ENCODE measurements at regions not wholly inside any gene's neighbourhood (a gene's known extent, or its start where the extent isn't known, plus 50 kb on each side); places are given as distances from the start of the nearest gene placed in this dataset.

DNA sequence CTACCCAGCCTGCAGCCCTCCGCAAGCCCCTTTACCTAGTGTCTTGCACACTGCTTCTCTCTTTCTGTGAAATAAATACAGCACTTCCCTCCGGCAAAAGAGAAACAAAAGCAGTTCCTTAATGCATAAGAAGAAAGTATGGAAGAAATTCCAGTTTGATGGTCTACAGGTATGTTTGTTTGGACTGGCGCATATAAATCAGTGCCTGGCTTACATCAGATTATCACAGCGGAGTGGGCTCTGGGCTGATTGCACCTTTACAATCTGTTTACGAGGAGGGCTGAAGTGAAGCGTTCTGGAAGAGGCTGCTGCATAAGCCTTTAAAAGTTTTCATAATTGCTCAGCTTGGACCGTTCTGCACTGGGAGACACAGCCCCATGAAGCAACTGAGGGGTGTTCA, 153.5 kb upstream of the FOXF1 start:
- no peak for DNase-seq

DNA sequence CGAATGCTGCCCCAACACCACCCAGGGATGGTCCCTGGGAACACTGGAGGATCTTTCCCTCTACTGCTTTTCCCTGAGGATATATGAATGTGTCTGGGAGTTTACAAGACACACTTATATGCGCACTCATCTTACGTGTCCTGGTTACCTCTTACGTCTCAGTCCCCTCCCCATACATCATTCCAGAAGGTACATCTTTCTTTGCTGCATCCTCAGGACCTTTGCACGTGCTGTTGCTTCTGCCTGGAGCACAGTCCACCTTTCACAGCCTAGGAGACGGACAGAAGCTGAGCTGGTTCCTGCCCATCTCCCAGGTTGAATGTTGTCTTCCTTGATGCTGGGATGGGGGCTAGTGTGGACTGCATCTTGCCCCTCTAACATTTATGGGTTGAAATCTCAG, 153.0 kb upstream of the FOXF1 start:
- DNase-seq: no peak

DNA sequence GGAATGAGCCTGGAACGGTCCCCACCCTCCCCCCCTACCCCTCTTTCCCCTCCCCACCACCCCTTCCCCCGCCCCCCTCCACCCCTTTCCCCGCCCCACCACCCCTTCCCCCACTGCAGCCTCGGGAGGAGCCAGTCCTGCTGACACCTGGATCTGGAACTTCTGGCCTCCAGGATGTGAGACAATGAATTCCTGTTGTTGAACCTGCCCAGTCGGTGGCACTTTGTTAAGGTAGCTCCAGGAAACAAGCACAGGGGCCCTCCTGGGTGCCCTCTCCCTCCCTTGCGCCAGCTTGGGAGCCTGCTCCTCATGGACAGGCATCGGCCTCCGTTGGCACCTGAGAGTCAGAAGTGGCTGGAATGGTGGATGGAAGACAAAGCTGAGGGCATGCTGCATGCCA, 152.4 kb upstream of the FOXF1 start:
- DNase-seq: no peak

DNA sequence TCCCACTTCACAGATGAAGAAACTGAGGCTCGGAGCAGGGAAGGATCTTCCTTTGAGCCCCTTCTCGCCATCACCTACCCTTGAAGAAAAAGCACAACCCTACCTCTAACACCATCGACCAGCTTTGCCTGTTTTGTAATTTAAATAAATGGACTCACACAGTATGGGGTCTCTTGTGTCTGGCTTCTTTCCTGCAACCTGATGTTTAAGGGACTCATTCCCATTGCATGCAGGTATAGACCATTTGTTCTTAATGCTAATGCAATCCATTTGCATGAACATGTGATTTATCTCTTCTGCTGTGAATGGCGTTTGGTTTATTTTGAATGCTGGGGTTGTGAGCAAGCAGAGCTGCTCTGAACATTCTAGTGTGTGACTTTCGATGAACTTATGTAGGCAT, 150.8 kb upstream of the FOXF1 start:
- no peak for DNase-seq

DNA sequence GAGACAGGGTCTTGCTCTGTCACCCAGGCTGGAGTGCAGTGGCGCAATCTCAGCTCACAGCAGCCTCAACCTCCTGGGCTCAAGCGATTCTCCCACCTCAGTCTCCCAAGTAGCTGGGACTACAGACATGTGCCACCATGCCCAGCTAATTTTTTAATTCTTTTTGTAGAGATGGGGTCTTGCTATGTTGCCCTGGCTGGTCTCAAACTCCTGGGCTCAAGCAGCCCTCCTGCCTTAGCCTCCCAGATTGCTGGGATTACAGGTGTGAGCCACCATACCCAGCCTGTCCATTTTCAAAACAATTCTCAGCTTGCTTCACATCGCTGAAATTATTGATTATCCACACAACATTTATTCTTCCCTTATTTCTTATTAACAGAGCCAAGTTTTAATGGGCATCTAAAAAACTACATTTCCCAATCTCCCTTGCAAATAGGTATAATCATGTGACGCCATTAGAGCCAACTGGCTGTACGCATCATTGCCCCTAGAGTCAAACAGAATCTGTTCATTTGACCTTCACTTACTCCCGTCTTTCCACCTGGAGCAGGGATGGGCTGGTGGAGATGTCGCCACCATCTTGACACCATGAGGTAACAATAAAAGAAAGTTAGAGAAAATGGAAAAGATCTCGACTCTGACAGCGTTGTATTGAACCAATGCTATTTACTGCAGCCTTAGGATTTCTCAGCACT, 148.0 kb upstream of the FOXF1 start:
- no peak for DNase-seq

DNA sequence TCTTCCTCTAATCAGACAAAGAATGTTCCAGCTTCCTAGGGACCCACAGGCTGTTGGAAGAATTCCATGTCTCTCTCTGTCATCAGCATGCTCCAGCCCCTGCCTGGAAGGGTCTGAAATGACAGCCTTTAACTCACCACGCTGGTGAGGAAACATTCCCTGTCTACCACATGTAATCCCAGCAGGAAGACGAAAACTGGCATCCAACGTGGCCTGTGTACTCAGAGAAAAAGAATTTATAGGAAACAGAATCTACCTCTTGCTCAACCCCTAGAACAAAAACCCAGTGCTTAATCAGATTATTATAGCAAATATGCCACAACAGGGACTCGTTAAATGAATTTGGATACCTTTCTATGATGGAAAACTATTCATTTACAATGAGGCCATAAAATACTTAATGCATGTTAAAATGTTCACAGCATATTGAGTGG, 147.3 kb upstream of the FOXF1 start:
- no peak for DNase-seq

DNA sequence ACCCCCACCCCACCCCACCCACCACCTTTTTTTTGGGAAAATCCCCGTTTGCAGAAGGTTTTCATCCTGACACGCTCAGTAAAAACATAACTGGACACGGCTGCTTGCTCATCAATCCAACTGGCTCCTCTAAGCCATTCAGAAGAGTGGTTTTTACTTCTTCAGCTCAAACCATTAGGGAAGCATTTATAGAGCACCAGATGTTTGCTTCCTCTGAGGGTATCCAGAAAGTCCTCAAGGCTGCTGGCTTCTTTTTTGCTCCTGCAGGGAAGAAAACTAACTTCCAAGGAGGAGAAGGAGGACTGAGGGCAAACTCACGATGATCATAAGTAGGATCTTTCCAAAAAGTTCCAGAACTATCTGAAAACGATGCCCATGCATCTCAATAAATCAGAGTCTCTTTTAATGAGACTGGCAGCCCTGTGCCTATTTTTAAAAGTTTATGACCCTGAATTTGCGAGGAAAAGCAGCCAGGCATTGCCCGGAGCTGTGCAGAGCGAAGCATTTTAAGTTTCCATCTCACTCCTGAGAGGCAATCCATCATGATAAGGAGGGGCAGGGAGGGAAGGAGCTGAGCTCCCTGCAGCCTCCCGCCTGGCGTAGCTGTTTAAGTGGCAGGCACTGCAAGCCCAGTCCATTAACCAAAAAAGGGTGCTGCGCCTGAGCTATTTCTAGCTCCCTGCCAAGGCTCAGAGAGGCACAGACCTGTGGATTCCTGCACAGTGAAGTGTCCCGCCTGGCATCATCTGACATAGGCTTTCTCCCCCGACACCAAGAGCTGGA, 146.3 kb upstream of the FOXF1 start:
- DNase-seq: no peak

DNA sequence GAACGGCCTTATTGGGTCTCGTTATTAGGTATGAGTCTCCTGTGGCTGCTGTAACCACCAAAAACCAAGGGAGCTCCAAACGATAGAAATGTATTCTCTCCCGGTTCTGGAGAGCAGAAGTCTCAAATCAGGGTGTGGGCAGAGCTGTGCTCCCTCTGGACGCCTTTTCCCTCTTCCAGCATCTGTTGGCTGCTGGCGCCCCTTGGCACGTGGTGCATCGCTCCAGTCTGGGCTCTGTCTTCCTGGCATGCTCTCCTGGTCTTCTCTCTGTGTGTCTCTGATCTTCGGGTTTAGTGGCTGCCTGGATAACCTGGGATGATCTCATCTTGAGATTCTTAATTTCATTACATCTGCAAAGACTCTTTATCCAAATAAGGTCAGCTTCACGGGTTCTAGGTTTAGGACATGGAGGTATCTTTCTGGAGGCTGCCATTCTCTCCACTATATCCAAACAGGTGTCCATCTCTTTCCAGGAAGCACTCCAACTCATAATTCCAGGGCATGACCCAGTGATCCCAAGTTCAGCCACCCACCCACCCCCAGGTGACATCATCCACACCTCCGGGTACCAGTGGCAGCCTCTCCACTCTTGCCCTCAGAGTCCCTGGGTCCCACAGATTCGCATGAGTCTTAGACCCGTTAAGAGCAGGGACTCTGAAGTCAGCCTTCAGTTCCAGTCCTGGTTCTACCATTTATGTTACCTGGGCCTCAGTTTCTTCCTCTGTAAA, 145.5 kb upstream of the FOXF1 start:
- no peak for DNase-seq

DNA sequence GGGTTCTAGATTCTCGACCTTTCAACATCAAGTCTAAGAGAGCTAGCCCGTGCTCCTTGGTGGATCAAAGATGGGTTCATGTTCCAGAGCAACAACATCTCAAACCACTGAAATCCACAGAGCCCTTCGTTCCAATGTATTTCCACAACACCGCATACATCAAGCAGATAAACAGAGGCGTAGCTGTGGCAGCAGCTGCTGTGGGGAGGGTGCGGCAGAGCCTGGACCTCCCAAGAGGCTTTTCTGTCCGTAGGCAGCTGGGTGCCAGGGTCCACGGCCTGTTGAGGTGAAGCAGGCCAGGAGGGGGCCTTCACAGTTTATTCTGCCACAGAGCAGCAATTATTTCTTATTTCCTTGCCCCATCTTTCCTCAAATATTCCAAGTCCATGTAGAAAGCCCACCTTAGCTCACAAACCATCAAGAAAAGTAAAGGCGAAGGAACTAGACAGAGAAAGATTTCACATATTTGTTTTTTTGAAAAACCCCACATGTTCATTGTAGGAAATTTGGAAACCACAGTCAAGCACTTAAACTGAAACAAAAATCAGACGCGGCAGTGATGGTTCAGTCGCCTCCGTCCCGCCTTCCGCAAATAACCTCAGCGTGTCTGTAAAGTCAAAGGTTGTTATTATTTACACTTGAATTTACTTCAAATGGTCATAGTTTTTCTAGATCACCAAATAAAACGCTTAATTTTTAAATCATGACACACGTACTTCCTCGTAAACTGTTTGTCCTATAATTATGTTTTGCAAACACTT, 144.6 kb upstream of the FOXF1 start:
- no peak for DNase-seq

DNA sequence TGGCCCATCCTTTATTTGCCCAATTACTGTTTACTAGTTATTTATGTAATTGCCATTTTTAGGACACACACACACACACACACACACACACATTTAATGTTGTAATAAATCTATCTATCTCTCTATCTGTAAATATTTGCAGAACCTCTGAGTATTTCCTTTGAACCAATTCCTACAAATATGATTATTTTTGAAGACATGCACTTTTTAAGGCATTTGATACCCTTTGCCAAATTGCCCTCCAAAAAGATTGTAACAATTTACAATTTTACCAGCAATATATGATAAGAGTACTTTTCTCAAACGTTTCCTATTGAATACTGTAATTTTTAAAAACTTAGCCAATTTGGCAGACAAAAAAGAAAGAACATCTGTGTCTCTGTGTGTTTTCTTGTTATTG, 143.8 kb upstream of the FOXF1 start:
- DNase-seq: no peak

DNA sequence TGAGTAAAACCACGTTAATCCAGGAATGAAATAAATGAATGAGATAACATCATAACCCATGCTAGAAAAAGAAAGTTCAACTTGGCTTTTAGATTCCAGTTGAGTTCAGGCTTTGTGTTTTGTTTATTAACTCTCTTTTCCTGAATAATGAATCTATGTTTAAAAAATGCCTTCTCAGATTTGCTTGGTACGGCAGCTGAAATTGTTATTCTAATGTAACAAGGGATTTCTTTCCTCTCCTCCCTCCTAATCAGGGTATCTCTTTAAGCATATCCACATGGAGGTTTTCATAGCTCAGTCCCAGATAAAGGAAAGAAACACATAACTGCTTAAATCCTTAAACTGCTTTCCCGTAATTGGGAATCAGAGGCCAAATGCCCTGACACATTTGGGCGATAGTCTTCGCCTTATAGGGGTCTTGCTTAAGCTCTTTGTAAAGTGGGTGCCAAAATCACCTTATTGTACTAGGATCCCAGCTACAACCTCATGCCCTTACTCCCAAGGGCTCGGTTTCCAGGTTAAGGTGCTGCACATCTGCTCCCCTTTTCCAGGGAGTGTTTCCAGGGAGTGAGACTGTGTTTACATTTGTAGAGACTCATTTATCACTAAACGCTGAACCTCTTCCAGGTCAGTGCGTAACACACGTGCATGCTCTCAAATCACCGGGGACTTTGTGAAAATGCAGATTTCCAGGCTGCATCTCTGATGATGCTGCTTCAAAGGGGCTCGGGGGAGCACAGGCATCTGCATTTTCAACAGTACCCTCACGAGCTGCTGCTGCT, 142.8 kb upstream of the FOXF1 start:
- no peak for DNase-seq

DNA sequence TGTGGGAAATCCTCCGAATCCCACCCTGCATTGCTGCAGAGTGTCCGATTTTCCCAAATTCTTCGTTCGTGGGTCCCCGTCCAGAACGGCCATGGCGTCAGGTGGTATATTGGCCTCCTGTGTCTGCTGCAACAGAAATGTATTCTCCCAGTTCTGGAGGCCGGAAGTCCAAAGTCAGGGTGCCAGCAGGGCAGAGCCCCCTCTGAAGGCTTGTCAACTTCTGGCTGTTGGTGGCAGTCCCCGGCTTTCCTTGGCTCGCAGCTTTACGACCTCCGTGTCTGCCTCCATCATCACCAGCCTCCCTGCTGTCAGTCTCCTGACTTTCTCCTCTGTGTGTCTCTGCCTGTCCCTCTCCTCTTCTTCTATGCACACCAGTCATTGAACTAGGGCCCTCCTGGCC, 142.1 kb upstream of the FOXF1 start:
- no peak for DNase-seq

DNA sequence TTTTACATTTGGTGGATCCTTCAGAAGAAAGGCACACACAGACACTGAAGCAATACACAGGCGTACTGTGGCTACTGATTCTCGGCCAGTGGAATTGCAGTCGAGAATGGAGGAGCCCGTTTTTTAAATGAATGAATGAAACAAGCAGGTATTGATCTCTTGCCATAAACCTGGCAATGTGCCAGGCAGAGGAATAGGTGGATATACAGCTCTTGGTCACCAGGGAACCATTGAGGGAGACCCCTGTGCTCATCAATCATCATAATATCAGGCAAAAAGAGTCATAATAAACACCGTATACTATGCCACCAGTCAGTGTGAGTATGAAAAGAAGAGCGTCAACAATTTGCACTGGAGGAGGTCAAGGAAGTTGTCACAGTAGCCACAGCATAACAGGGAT, 140.3 kb upstream of the FOXF1 start:
- DNase-seq: no peak

DNA sequence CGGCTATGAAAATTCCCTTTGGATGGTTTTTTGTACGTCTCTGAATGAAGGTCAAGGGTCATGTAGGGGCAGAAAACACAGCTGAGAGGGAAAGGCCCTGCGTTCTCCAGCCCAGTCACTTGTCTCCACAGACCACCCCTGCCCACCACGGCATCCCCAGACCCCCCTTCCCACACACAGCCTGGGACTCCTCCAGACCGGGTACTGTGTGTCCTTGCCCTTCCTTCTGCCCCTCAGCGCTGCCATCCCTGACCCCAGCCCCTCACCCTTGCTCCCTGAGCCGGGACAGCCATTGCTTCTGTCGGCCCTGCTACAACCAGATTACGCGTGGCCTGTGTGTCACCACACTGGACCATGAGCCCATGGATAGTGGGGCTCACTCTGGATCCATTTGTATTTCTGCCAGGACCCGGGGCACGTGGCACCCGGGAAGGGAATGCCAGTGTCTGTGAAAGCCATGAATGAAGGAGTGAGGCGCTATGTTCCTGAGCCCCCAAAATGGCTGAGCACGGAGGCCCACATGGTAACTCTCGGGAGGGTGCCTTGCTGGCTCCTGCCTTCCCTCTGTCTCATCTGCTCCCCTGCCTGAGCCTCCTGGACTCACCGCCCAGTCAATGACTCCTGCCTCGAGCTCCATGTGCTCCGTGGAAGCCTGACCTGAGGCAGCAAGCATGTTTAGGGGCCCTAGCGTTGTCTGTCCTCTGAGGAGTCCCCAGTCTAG, 139.1 kb upstream of the FOXF1 start:
- no peak for DNase-seq

DNA sequence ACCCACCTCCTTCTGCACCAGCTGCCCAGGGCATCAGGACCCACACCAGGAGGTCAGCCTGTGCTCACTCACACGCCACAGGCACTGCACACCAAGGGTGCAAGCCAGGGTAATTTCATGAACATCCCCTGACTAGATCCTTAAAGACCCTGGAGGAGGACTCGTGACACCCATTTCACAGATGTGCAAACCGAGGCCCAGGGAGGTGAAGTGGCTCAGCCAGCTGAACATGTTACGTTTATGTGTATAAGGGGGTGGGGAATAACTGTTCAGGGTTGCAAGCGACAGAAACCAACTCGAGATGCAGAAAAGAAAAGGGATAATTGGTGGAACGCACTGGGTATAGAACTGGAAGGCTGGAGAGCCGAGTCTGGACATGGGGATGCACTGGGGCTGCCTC, 138.1 kb upstream of the FOXF1 start:
- DNase-seq: no peak

DNA sequence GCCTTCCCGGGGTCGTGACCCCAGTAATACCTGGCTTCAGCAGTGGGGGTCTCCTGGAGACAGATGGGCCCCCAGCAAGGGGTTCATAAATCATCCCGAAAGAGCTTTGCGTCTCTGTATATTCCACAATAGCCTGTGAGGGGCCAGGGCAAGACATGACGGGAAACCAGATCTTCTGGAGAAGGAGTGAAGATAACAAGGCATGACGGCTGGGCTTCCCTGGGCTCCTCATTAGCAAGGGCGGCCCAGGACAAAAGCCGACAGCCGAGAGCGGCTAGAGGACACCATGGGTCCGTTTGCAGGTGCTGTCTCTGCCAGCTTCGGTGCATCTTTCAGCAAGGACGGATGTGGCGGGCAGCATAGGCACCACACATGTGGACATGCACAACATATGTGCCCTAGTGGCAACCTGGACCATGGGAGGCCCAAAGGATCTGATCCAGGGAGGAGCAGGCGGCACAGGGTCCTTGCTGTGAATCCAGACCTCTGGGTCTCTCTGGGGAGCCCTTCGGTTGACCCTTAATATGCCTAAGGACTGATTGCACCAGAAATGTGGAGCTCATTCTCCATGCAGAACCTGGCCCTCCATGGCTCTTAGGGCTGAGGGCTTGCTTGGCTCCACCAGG, 136.9 kb upstream of the FOXF1 start:
- no peak for DNase-seq

DNA sequence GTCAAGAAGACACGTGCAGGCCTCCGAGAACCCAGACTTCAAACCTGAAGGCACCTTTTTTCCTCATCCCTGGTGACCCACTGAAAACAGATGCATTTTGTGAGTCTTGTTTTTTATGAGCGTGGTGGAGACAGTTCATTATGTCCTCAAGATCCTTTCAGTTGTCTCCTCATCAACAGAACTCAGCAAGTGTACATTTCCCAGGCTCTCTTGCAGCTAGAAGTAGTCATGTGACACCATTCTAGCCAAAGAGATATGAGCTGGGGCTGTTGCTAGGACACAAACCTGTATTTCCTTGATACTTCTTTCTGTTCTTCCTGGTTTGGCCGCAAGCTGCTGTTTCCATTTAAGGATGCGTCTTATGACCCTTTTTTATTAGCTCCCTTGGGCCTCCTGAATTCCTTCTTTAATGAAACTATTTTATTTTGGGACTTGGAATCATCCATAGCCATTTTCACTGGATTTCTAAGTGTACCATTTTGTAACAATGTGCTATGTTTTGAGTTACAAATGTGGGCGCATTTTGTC, 135.7 kb upstream of the FOXF1 start:
- DNase-seq: no peak

DNA sequence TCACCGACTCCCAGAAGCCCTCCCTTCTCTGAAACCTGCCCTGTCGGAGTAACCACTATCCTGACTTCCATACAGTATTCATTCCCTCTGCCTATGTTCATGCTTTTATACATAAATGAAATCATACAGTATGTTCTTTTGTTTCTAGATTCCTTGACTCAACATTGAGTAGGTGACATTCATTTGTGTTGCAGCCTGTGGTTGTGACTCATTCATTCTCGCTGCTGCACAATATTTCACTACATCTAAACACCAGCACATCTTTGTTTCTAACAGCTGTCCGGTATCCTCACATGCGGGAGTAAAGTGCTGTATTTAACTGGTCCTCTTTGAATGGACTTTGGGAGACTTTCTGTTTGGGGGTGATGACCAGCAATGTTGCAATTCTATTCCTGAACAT, 135.0 kb upstream of the FOXF1 start:
- no peak for DNase-seq

DNA sequence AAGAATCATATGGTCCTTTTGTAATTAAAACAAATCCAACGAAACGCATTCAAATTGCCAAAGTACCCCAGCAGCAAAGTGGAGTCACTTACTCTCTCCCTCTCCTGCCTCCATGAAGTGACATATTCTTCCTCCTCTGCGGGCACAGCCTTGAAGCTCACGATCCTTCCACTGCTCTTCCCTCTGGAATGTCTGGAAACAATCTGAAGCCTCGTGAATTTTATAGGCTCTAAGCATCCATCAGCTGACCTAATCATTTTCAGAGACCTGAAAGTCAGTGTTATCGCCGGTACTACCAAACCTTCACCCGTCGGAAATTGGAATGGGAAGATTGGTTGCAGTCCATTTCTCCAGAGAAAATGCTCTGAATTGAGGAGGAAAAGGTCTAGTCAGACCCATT, 134.5 kb upstream of the FOXF1 start:
- DNase-seq: no peak

DNA sequence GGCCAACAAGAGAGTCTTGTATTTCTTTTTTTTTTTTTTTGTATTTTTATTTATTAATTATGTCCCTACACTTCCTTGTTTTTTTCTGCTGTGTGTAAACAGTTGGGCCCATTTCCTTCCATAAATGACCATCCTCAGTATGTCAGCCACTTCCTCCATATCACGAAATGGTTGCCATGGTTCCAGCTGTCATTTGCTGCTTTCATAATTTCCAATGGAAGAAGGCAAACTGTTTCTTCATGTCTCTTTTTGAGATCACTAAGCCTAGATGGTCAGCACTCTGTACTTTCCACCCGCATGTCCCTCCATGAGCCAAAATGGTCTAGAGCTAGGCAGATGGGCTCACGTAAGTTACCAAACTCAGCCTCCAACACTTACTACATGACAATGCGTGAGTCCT, 133.5 kb upstream of the FOXF1 start:
- no peak for DNase-seq
